HG03066 (cell line): ENCODE measurements at regions not wholly inside any gene's neighbourhood (a gene's known extent, or its start where the extent isn't known, plus 50 kb on each side); places are given as distances from the start of the nearest gene placed in this dataset.

Experiments
- ATAC-seq: cut with Tn5 transposase; IDR thresholded peaks from one replicate; pipeline ENCODE4 v1.9.1; 2021; ENCODE audit warnings: low read depth; ENCODE audit not compliant: unreplicated experiment

DNA sequence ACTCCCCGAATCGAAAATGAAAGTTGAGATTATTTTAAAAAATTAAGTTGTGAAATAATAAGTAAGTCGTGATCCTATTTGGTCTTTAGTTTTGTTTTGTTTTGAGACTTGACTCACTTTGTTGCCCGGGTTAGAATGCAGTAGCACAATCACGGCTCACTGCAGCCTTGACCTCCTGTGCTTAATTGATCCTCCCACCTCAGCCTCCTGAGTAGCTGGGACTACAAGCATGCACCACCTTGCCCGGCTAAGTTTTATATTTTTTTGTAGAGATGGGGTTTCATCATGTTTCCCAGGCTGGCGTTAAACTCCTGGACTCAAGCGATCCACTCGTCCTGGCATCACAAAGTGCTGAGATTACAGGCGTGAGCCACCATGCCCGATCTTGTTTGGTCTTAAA lies 326.2 kb downstream of the MYCN start:
- no peak for ATAC-seq

DNA sequence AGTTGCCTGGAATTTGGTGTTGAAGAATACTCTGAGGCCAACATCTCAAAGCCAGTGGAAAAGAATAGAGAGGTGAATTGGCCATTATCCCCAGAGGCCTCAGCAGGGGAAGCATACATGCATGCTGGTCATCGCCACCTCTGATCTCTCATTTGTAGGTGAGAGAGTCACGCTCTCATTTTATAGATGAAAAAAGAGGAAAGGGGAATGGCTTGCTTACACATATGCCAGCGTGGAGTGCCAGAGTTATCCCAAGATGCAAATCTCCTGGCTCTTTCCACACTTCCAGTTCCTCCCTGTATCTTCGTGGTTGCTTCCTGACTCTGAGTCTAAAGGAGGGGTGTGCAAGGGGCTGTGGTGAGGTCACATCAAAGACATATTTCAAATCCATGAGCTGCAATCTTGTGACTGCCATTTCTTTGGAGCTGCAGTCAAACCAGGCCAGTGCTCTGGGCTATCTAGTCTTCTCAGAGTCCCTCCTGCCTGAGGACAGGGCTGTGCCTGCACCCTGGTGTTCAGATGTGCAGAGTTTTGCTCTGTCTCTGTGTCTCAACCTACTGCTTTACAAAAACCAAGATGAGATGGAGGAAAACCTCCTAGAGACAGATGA lies 324.7 kb downstream of the MYCN start:
- ATAC-seq: no peak

DNA sequence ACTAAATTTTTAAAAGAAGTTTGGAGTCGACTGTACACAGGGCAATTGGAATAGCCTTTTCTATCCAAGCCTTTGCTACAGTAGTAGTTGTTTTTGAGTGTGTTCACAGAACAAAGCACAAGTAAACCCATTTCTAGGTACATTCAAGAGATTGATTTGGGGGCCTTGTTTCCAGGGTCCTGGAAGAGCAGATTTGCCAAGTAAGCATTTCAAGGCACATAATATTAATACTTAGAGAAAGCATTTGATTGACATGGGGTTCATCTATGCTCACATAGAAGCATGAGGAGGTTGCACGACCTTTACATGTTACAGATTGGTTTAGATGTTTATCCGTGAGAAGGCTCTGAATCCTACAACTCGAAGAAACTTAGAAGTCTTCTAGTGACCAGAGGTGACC lies 324.1 kb downstream of the MYCN start:
- ATAC-seq: no peak

DNA sequence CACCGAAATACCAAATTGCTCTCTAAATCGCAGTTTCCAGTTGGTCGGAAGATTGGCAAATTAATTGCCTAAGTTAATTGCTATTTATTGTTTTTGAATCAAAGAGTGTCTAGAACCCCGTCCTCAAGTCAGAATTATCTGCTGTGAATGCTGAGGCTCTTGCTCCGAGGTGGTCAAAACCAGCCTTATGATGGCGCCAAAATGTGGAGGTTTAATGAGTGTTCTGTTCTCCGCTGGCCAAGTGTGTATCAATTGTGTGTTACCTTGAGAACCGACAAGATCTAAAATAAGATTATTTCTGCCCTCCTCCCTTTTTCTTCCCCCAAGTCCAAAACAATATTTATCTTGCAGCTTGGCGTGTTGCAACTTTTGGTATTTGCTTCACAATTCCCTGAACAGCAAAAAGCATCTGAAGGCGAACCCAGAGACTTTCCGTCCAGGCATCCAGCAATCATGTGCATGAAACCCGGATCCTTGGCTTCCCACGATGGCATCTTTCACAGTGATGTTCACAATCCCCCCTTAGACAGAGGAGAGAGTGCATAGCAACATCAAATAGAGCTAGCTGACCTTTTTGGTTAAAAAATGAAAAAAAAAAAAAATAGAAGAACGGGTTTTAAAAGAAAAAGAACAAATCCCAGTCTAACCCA lies 323.0 kb downstream of the MYCN start:
- ATAC-seq: no peak

DNA sequence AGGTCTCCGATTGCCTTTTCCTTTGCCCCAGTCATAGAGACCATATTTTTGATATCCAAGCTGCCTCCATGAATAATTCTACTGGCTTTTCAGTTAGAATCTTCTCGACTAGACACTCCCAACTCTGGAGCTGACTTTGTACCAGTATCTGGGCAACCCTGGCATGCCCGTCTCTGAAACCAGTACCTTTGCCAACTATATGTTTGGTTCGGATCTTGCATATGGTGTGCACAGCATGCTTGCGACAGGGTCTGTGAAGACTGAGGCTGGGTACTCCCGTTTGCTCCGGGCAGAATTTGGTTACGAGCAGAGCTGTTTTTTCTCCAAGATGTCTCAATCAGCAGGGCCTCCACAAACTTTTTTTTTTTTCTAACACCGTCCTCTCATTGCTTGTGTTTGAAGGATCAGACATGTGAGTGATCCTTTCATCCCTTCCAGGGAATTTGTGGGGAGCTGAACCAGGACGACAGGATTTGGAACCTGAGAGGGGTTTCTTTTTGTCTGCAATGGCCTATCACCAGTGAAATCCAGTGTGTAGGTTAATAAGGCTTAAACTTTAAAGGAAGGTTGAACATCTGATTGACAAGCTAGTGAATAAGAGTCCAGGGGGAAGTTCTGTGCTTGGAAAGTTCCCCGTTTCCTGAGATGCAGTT lies 322.3 kb downstream of the MYCN start:
- no peak for ATAC-seq

DNA sequence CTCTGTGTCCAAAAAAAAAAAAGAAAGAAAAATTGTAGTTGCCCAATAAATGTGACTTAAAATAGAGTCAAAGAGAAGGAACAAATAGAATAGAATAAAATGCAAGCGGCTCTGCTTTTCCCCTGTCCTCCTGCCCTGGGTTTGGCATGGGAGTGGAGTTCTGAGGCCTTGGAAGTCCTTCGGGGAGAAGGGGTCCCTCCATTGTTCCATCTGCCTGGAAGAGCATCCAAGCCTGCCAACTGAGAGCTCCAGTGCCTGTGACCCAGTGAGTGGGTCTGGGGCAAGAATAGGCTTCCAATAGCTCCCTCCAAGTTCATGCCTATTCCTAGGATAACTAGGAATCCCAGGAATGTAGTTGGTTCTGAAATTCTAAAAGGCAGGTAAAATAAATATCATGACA lies 321.4 kb downstream of the MYCN start:
- no peak for ATAC-seq

DNA sequence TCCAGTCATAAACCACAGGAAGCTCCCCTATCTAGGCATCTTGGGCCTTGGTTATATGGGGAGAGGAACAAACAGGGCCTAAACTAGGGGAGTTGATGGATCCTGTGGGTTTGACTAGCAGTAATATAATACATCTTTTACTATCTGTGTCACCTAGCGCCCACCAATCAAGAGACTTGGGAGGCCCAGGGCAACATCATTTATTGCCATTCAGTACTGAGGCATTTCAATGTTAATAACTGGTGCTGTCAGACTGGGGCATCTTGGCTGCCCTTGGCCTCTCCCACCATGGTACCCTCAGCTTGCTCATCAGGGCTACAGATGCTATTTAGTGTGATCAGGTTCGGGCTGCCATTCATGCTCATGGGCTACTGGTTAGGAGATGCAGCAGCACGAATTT lies 320.7 kb downstream of the MYCN start:
- no peak for ATAC-seq

DNA sequence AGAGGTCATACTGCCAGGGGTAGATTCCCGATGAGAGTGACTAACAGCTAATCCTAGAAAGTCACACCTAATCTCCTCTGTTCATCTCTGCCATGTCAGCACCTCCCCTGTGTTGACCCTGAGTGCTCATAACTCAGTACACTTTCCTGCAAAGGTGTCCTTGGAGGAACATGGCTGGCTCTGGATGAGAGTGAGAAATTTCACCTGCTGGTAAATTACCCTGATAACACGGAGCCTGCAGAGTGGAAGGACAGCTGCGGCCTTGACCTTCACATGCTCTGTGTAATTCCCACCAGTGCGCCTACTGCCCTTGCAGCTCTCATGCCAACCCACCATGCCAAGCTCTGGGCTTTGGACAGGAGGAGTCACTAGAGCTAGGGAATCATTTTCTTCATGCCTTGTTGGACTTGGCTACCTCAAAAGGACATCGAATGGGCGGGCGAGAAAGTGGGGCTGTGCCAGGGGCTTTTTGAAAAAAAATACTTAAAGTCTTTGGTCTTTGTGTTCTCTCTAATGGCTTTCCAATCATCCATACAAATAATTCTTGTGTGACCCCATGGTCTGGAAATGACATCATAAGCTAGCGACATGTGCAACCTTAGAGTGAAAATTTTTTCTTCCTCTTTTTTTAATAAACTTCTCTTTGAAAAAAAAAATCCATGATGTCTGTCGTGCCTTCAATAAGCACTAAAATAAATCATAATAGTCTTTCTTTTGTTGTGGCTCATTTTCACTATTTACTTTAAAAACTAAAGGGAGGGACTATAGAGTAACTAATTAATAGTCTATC lies 319.9 kb downstream of the MYCN start:
- ATAC-seq: no peak

DNA sequence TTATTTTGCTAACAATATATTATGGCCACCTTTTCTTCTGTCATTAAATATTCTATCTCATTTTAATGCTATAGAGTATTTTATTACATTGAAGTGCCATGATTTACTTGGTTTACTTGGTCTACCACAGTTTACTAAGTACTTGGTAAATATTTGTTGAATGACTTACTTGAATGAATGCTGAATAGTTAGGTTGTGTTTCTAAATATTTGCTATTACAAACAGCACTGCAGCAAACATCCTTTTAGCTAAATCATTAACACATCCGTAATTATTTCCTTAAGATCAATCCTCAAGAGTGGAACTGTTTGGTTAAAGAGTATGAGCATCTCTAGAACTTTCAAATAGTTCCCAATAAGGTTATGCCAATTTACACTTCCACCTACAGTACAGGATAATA lies 318.7 kb downstream of the MYCN start:
- ATAC-seq: no peak

DNA sequence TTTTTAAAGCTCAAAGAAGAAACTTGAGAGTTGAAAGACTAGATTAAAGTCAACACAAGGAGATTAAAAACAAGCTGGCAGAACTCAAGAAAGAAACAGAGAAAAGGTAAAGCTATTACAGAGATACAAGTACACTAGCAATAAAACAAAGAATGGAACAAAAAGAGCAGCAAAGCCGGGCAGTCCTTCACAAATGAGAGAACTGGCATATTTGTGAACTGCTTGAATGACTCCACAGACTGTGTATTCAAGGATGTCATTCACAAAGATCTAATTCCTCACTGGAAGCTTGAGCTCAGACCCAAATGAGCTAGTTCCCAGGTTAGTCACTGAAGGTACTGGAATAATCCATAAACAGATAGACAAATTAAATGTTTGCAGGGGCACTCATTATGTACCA lies 318.0 kb downstream of the MYCN start:
- no peak for ATAC-seq

DNA sequence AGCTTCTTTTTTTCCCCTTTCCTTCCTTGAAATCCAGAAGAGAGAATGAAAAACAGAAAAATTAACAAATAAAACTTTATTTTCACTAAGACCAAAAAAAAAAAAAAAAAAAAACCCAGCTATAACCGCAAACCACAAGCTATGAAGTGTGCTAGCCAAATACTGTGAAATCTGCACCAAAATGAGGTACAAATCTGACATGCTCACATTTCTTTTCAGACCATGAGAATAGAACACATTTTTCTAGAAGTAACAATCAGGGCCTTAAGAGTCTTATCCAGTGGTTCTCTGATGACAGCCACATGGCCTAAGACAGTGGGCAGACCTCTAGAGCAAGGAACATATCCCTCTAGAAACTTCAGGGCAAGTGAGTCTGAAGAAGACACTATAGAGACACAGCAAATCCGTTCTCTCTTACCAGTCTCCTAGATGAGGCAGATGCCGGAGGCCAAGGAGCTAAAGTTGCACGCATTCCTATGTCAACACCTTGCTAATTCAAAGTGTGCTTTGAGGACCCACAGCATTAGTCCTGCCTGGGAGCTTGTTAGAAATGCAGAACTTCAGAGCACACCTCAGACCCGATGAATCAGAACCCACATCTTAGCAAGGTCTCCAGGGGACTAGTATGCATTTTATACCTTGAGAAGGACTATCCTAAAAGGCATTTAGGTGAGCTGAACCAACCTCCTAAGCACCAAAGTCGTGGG lies 317.1 kb downstream of the MYCN start:
- no peak for ATAC-seq

DNA sequence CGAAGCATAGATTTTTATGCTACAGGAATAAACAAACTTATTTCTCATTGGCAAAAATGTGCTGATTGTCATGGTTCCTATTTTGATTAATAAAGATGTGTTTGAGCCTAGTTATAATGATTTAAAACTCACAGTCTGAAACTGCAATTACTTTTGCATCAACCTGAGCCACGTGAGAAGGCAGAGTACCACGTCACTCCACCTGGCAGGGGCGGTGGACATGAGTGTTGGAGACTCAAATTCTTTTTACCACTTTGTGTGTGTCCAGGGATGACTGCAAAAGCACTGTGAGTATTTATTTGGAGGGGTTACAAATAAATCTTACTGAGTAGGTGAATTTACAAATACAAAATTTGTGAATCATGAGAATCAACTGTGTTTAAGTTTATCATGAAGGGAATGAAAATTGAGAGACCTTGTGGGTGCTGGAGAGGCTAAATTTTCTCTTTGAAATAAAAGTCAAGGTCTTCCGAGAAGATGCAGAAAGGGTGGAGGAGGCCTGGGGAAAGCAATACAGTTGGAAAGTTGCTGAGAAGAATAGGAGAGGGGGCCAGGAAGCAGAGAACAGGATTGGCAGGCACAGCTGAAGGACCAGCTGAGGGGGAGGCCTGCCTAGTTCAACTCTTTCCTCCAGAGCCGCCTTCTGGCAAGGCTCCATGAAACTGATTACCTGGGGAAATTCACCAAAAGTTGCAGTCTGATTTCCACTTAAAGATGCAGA lies 316.4 kb downstream of the MYCN start:
- no peak for ATAC-seq

DNA sequence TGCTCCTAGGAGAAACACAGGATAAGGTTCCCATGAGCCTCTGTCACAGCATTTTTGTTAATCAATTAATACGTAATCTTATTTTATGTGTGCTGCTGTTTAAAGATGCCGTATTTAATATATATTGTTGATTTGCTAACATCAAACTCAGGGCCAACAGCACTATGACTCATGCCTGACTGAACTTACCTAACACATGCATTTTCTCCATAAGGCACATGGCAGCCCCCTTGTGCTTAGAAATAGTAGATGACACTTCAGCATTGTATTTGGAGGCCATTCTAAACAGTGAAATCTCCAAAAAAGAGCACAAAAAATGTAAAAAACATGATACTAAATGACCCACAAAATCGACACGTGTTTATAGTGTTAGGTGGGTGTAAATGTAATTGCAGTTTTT lies 314.8 kb downstream of the MYCN start:
- no peak for ATAC-seq

DNA sequence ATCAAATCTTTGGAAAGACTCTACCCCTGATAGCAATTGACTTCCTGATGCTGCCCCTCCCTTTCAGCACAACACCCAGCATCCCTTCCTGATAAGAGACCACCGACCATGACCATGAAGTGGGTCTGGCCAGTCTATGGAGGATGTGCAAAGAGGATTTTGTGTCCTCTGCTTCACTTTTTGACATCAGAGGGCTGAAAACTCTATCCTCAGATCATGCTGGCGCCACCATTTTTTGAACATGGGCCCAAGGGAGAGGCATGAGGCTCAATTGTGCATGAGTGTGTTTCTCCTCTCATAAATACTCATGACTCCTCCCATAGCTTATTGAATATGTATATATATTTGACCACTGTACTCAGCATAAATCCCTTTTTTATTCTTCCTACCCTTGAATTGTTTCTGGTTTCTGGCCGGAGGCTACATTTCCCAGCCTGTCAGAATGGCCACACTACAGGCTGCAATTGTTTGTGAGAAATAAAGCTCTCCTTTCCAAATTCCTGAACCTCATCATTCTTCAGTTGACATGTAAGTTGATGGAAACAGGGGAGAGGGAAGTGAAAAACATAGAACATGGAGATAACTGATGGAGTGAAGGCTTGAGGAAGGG lies 314.1 kb downstream of the MYCN start:
- no peak for ATAC-seq

DNA sequence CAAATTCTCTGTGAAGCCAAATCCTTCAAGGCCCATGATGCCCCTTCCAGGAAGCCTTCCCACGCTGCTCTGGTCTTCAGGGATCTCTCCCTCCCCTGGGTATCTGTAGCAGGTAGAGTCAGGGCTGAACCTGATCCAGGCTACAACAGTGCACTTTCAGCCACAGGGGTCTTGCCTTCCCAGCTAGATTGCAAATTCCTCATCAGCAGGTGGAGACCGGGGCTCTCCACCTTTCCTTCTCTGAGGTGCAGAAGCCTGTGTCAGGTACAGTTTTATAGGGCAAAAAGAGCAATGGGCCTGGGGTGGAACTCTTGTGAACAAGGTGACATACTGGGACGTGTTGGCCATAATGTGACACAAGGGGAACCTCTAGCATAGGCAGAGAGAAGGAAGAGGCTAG lies 312.9 kb downstream of the MYCN start:
- no peak for ATAC-seq

DNA sequence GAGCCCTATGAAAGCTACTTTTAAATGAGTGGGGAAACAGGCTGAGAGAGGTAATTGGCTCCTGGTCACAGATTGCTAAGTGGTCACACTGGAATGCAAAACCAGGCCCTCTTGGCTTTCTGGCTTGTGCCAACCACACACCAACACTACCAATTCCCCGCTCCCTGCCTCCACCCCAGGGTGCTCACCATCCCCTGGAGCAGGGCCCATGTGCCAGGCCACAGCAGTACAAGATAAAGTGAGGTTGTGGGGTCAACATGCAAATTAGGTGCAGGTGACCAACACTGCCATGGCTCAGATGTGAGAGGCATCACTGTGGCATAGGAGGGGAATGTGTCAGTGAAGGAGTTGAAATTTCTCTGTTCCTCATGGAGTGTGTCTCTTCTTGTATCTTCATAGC lies 312.5 kb downstream of the MYCN start:
- no peak for ATAC-seq

DNA sequence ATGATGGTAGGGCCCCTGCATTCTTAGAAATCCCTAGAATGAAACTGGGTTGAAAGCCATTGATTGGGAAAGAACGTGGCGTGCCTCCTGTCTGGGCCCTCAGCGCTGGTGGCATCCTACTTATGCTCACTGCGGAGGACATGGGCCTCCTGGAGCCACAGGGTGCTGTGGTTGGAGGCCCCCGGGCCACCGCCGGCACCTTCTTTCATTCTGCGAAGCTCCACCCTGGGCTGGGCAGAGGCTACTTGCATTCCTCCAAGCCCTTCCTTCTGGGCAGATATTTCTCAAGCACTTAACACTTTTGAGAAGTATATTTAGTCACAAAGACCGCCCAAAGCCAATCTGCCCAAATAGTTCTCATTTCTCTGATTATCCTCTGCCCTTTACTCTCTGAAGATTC lies 311.9 kb downstream of the MYCN start:
- ATAC-seq: no peak

DNA sequence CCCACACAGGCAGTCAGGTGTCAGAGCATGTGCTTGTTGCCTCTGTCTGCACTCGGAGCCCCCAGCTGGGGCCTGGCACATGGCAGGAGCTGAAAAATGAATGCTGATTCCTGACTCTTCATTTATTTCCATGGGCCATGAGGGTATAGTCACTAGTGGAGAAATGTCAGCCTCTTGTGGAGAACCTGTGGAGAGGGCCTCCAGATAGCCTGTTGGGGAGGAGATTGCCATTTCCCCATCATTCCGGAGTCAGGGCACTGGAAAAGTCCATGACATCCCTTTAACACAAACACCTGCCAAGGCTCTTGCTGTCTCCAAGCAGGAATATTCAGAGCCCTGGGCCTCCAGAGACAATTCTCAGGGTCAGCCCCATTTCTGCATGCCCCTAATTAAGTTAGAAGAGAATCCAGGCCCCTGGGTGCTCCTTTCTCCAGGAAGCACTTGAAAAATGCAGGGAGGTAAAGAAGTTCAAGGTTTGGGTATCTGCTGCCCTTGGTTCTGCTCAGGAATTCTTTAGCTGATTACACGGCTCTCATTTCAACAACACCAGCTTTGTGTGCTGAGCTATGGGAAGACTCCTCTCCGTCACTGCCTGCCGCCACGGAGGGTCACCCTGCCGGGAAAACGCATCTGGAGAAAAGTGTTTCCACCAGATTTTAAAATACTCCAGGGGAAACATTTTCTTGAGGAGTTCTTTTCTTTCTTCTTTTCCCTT lies 311.3 kb downstream of the MYCN start:
- ATAC-seq: no peak

DNA sequence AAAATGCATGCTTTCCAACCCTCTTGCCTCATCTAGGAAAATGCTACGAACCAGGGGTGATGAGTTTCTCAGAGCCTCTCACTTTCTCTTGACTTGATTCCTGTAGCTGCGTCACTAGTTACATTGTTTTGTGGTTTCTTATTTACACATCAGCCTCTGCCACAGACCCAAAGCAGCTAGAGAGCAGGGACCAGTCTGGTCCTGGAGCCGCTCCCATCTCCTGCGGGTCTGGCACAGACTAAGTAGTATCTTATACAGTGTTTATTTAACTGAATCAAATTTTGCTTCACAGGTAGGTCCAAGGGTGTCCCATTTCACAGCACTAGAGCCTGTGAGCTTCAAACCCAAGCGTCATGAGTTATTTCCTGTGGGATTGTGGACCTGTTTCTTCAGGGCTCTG lies 310.5 kb downstream of the MYCN start:
- no peak for ATAC-seq
